SJSA1 (cell line): ENCODE measurements at regions not wholly inside any gene's neighbourhood (a gene's known extent, or its start where the extent isn't known, plus 50 kb on each side); places are given as distances from the start of the nearest gene placed in this dataset.
A peak's percentile ranks its signal among the peaks of the same experiment; 100 is the strongest.

Experiments used
- DNase-seq, 2 experiments: peaks; one replicate each; pipeline ENCODE4 v3.0.0-alpha.2; 2015 to 2020; ENCODE audit warnings: low spot score in 2 of 2, low read depth in 1 of 2
- H3K27ac ChIP-seq: fragments of 250-450 bp; sonication (Bioruptor Pico); 2 replicates; pipeline ENCODE4 v1.5.1; 2020; ENCODE audit warnings: mild to moderate bottlenecking, moderate library complexity
- H3K27me3 ChIP-seq: fragments of 250-450 bp; sonication (Bioruptor Pico); replicated peaks from 2 replicates; pipeline ENCODE4 v1.5.1; 2020; ENCODE audit warnings: mild to moderate bottlenecking, moderate library complexity
- H3K36me3 ChIP-seq: fragments of 250-450 bp; sonication (Bioruptor Pico); 2 replicates; pipeline ENCODE4 v1.5.1; 2020; ENCODE audit warnings: mild to moderate bottlenecking
- H3K4me1 ChIP-seq: fragments of 250-450 bp; sonication (Bioruptor Pico); replicated peaks from 2 replicates; pipeline ENCODE4 v1.6.1; 2021; ENCODE audit warnings: mild to moderate bottlenecking
- H3K4me3 ChIP-seq: fragments of 250-450 bp; sonication (Bioruptor Pico); 2 replicates; pipeline ENCODE4 v1.5.1; 2020; ENCODE audit warnings: mild to moderate bottlenecking
- H3K9me3 ChIP-seq: fragments of 250-450 bp; sonication (Bioruptor Pico); replicated peaks from 2 replicates; pipeline ENCODE4 v1.5.1; 2020; ENCODE audit warnings: mild to moderate bottlenecking

DNA sequence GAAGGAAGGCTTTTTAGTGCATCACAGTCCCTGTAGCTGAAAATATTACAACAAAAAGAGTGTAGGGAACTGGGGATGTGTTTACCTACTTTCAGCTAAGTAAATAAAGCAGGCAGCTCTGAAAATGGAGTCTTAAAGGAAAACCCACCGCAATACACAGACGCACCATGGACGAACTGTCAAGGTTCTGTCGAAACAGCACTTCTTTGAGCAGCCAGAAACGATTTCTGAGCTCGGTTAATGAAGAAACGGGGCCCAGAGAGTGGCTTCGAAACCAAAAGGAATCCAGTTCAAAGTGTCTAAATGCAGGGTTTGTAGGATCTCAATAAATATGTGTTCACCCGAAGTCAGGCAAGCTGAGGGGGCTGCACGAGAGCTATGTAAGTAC lies 275.4 kb upstream of the NEBL start:
- H3K9me3 ChIP-seq, result peaks cover 3% of the 10 kb centered on the region; the same call in 1 of the 2 replicates
- no peak overlapping the region; the same call in 1 of the 2 replicates for H3K4me3 ChIP-seq
- DNase-seq, result no peak
- peaks cover 28% of the 10 kb centered on the region for H3K27me3 ChIP-seq
- no peaks in the 10 kb centered on the region for H3K36me3 ChIP-seq
- H3K4me1 ChIP-seq, result peaks cover 18% of the 10 kb centered on the region
- no peak overlapping the region for H3K27ac ChIP-seq

GRCh38 chr10:21171936-21172541 lies 274.9 kb upstream of the NEBL start:
- no peak overlapping the region for H3K4me3 ChIP-seq
- peaks cover 28% of the 10 kb centered on the region for H3K27me3 ChIP-seq
- H3K36me3 ChIP-seq, result no peaks in the 10 kb centered on the region
- peaks cover 3% of the 10 kb centered on the region; the same call in 1 of the 2 replicates for H3K9me3 ChIP-seq
- peaks cover 18% of the 10 kb centered on the region for H3K4me1 ChIP-seq
- H3K27ac ChIP-seq, result no peak overlapping the region
- DNase-seq, result no peak

GRCh38 chr10:21171197-21171935 lies 274.3 kb upstream of the NEBL start:
- peaks cover 3% of the 10 kb centered on the region; the same call in 1 of the 2 replicates for H3K9me3 ChIP-seq
- peaks cover 28% of the 10 kb centered on the region for H3K27me3 ChIP-seq
- H3K4me3 ChIP-seq, result no peak overlapping the region
- H3K4me1 ChIP-seq, result peaks cover 18% of the 10 kb centered on the region
- H3K36me3 ChIP-seq, result no peaks in the 10 kb centered on the region
- no peak overlapping the region for H3K27ac ChIP-seq
- DNase-seq, result no peak

DNA sequence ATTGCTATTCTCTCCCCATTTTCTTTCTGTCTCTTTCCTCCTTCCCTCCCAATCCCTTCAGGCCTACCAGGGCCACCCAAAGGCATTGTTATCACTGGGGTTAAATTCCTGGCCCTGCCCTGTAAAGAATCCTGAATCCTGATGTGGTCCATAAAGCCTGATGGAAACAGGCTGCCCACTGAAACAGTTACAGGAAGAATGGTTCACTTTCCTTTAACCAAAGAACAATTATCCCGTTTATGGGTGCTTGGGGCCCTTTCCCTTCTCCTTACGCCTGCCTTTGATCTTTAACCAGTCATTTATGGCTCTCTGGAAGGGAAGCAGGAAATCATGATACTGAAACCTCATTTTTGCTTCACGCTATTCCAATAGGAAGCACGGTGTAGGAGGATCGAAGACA lies 273.1 kb upstream of the NEBL start:
- no peak overlapping the region for H3K4me3 ChIP-seq
- peaks cover 18% of the 10 kb centered on the region for H3K4me1 ChIP-seq
- H3K27me3 ChIP-seq, result peaks cover 25% of the 10 kb centered on the region
- DNase-seq, result peak in 1 of 2 experiments; percentile 11
- H3K36me3 ChIP-seq, result no peaks in the 10 kb centered on the region
- H3K27ac ChIP-seq, result no peak overlapping the region
- peaks cover 3% of the 10 kb centered on the region; the same call in 1 of the 2 replicates for H3K9me3 ChIP-seq

DNA sequence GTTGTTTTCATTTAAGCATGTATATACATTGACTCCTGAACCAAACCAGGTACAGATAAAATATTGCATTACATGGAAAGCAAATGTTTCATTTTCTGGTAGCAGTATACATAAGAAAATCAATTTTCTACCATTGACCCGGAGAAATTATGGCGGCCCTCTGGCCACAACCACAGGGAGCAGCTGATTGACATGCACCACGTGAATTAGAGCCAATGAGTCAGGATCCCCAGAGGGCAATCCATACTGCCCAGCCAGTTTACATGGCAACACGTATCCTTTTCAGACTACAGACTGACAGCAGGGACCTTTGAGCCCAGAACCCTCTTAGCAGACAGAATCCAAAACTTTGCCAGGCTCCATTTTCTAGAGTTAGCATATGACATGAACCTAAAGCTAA lies 272.2 kb upstream of the NEBL start:
- peaks cover 21% of the 10 kb centered on the region for H3K27me3 ChIP-seq
- no peak overlapping the region for H3K4me3 ChIP-seq
- H3K4me1 ChIP-seq, result peaks cover 17% of the 10 kb centered on the region
- H3K36me3 ChIP-seq, result no peaks in the 10 kb centered on the region
- H3K27ac ChIP-seq, result no peak overlapping the region
- no peak for DNase-seq
- H3K9me3 ChIP-seq, result peaks cover 3% of the 10 kb centered on the region; the same call in 1 of the 2 replicates

DNA sequence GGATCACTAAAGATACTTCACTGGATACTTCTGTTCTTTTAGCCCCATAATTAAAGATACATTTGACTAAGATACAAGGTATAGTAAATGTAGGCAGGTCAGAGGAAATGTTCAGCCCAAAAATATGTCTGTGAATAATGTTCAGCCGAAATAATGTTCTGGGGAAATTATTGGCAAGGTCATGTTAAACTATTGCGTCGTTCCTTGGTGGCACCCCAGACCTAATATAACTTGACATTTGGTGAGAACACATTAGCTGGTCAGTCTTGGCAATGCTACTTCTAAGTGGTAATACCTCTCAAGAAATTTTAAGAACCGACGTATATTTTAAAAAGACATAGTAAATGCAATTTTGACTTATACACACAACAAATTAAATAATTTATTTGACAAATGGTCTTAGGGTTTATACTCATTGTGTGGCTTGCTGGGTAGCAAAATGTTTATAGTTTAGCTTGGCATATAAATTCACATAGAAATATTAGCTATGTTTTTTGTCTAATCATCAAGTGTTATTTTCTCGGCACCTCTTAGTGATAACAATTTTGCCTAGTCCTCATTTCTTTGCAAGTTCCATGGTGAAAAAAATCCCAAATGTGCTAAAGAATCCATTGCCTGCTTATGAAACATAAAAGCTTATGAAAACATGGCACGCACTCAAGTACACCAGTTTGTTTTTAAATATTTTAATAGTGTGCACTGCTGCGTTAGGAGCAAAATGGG lies 270.3 kb upstream of the NEBL start:
- no peaks in the 10 kb centered on the region for H3K36me3 ChIP-seq
- H3K4me3 ChIP-seq, result no peak overlapping the region
- H3K4me1 ChIP-seq, result no peaks in the 10 kb centered on the region
- no peak for DNase-seq
- H3K27me3 ChIP-seq, result peaks cover 4% of the 10 kb centered on the region; the same call in 1 of the 2 replicates
- H3K27ac ChIP-seq, result no peak overlapping the region
- no peaks in the 10 kb centered on the region for H3K9me3 ChIP-seq

DNA sequence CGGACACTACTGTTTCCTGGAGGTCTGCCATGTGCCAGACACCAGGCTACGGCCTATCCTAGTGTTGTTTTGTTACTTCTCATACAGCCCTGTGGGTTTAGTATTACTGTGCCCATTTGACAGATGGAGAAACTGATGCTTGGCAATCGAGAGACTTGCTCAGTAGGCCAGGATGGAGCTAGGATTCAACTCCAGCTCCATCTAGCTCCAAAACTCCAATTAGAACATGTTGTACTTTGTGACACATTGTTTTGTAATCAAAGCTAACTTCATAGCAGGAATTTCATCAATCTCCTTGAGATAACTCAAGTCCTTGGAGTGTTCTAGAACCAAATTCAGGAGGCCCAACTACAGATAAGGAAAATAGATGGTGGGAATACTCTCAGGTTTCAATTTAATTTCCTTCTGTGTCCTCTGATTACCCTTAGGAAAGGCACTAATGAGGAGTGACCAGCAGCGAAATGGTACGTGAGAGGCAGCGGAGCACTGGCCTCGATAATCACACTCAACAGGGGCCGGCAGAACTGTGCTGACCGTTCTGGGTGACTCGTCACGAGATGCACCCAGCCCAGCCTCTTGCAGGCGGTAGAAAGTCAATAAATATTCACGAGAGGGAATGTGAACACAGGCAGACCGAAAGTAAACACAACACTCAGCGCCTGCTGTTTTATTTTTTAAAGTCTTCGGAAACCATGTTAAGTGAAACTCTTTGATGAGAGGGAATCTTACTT lies 269.6 kb upstream of the NEBL start:
- no peaks in the 10 kb centered on the region for H3K4me1 ChIP-seq
- no peak overlapping the region for H3K4me3 ChIP-seq
- no peak overlapping the region for H3K27ac ChIP-seq
- no peaks in the 10 kb centered on the region for H3K36me3 ChIP-seq
- no peaks in the 10 kb centered on the region for H3K27me3 ChIP-seq
- no peak for DNase-seq
- no peaks in the 10 kb centered on the region for H3K9me3 ChIP-seq

DNA sequence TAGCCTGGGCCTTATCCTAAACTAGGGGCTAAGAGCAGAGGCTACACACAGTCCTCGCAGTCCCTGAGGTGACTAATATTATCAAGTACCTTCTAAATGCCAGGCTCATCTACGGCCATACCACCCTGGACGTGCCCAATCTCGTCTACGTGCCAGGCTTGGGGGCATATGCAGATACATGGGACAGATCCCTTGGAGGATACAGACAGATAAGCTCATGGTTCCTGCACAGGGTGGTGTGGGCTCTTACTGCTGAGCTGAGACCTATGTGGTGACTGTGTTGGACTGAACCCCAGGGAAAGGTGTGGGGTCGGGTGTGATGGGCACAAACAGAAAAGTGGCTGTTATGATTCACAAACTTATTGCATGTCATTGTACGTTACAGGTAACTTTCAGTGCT lies 268.4 kb upstream of the NEBL start:
- DNase-seq, result no peak
- H3K27me3 ChIP-seq, result no peaks in the 10 kb centered on the region

GRCh38 chr10:21164687-21165086 lies 267.6 kb upstream of the NEBL start:
- no peak overlapping the region for H3K27ac ChIP-seq
- no peak overlapping the region for H3K4me3 ChIP-seq
- H3K36me3 ChIP-seq, result no peaks in the 10 kb centered on the region
- no peak for DNase-seq
- H3K9me3 ChIP-seq, result no peaks in the 10 kb centered on the region
- H3K27me3 ChIP-seq, result no peaks in the 10 kb centered on the region
- H3K4me1 ChIP-seq, result no peaks in the 10 kb centered on the region

More for the DNA sequence above, 268.4 kb upstream of the NEBL start:
- Histone ChIP-seq H3K4me3 (no peak overlapping the region), H3K9me3 (no peaks in the 10 kb centered on the region), H3K36me3 (no peaks in the 10 kb centered on the region), H3K4me1 (no peaks in the 10 kb centered on the region), H3K27ac (no peak overlapping the region)

- no peaks in the 10 kb centered on the region for H3K36me3 ChIP-seq
Observed at GRCh38 chr10:21162948-21163347, 265.8 kb upstream of the NEBL start.

DNA sequence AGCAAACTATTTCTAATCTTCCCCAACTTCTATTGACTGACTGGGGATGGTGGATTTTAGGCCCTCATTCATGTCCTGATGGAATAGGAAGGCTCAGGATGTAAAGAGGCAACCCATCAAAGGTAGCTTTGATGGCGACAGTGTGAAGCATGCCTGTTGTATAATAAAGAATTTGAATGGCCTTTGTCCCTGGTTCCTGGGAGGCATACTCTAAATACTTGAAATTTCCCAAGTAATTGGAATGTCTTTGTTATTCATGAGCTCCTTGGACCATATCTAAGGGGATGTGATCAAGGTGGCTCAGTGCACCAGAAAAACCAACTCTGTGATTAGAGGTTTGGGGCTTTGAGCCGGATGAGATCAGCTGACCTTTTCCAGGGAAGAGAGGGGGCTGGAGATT lies 264.5 kb upstream of the NEBL start:
- H3K9me3 ChIP-seq, result no peaks in the 10 kb centered on the region
- H3K27me3 ChIP-seq, result no peaks in the 10 kb centered on the region
- no peak for DNase-seq
- no peaks in the 10 kb centered on the region for H3K4me1 ChIP-seq
- no peak overlapping the region for H3K4me3 ChIP-seq
- H3K27ac ChIP-seq, result no peak overlapping the region
- no peaks in the 10 kb centered on the region for H3K36me3 ChIP-seq

More at GRCh38 chr10:21162948-21163347, 265.8 kb upstream of the NEBL start:
- Histone ChIP-seq H3K27ac (no peak overlapping the region), H3K4me1 (no peaks in the 10 kb centered on the region), H3K27me3 (no peaks in the 10 kb centered on the region), H3K9me3 (no peaks in the 10 kb centered on the region), H3K4me3 (no peak overlapping the region)
- no peak for DNase-seq

DNA sequence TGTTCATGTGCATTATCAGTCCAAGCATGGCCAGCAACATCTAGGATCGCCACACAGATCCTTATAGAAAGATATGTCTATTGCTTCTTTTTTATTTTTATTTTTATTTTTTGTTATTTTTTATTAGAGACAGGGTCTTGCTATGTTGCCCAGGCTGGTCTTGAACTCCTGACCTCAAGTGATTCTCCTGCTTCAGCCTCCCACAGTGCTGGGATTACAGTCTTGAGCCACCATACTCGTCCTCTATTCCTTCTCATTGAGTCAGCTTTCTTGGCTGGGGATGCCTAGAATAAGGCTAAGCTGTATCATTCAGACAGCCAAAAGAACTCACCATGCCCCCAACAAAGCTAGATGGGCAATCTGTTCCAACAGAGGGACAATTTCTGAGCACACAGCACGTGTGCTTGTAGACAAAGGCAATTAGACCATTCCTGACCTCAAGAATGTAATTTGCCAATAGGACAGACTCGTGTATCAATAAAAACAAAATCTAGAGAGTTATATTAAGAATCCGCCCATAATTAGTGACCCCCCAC lies 264.0 kb upstream of the NEBL start:
- no peak for DNase-seq
- Histone ChIP-seq H3K4me3 (no peak overlapping the region), H3K9me3 (no peaks in the 10 kb centered on the region), H3K27ac (no peak overlapping the region), H3K4me1 (no peaks in the 10 kb centered on the region), H3K27me3 (no peaks in the 10 kb centered on the region), H3K36me3 (no peaks in the 10 kb centered on the region)

DNA sequence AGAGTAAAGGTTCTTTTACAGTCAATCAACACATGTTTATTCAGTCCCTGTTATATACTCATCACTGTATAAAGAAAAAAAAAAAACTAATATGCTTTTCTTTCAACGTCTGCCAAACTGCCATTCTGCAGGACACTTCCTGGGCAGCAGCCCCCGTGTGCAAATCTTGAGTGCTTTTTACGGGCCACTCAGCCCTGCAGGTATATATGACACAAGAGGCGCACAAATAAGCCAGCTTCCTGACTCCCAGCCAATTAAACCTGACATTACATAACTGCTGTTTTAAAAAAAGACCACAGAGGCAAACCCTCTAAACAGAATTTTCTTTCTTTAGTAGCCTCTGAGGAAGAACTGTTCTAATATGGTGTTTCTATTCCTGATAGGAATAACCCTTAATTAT lies 263.0 kb upstream of the NEBL start:
- no peak for DNase-seq
- H3K4me3 ChIP-seq, result no peak overlapping the region
- H3K4me1 ChIP-seq, result no peaks in the 10 kb centered on the region
- H3K9me3 ChIP-seq, result no peaks in the 10 kb centered on the region
- no peak overlapping the region for H3K27ac ChIP-seq
- H3K27me3 ChIP-seq, result no peaks in the 10 kb centered on the region
- H3K36me3 ChIP-seq, result no peaks in the 10 kb centered on the region
